ENCODE measurements at regions not wholly inside any gene's neighbourhood (a gene's known extent, or its start where the extent isn't known, plus 50 kb on each side); places are given as distances from the start of the nearest gene placed in this dataset.
"Not testable (repeated sequence)": the region's sequence is repeated elsewhere in the genome, so short reads cannot be mapped to it uniquely, and the experiment has no call there.

- Mint-ChIP-seq H3K36me3 (ENCODE audit: low read depth) (no peaks in the 10 kb centered on the region), H3K4me3 (no peak overlapping the region), H3K4me1 (no peaks in the 10 kb centered on the region), H3K27ac (no peak overlapping the region), H3K27me3 (no peaks in the 10 kb centered on the region)
- H3K9me3 ChIP-seq (ENCODE audit: control insufficient read depth, low read length, poor library complexity, severe bottlenecking): no peaks in the 10 kb centered on the region
- ATAC-seq: no peak
- no peak for DNase-seq
These were observed 1001.7 kb upstream of the KCND2 start for GRCh38 chr7:119271147-119271779.

- Mint-ChIP-seq H3K4me3 (no peak overlapping the region), H3K4me1 (no peaks in the 10 kb centered on the region), H3K27ac (no peak overlapping the region), H3K36me3 (ENCODE audit: low read depth) (no peaks in the 10 kb centered on the region), H3K27me3 (no peaks in the 10 kb centered on the region)
- DNase-seq: no peak
- no peaks in the 10 kb centered on the region for H3K9me3 ChIP-seq (ENCODE audit: control insufficient read depth, low read length, poor library complexity, severe bottlenecking)
- ATAC-seq: no peak
These were observed 991.7 kb upstream of the KCND2 start for GRCh38 chr7:119281181-119281846.

GRCh38 chr7:119283353-119283752 lies 989.6 kb upstream of the KCND2 start:
- Mint-ChIP-seq H3K27me3 (no peaks in the 10 kb centered on the region), H3K4me1 (no peaks in the 10 kb centered on the region), H3K36me3 (ENCODE audit: low read depth) (no peaks in the 10 kb centered on the region), H3K4me3 (no peak overlapping the region), H3K27ac (no peak overlapping the region)
- DNase-seq (no peak), ATAC-seq (no peak)
- no peaks in the 10 kb centered on the region for H3K9me3 ChIP-seq (ENCODE audit: control insufficient read depth, low read length, poor library complexity, severe bottlenecking)

GRCh38 chr7:119288416-119288815 lies 984.6 kb upstream of the KCND2 start:
- no peak for ATAC-seq
- H3K27ac Mint-ChIP-seq: no peak overlapping the region
- H3K4me1 Mint-ChIP-seq: no peaks in the 10 kb centered on the region
- H3K36me3 Mint-ChIP-seq (ENCODE audit: low read depth): no peaks in the 10 kb centered on the region
- H3K9me3 ChIP-seq (ENCODE audit: control insufficient read depth, low read length, poor library complexity, severe bottlenecking): no peaks in the 10 kb centered on the region
- DNase-seq: no peak
- no peak overlapping the region for H3K4me3 Mint-ChIP-seq
- H3K27me3 Mint-ChIP-seq: no peaks in the 10 kb centered on the region

DNA sequence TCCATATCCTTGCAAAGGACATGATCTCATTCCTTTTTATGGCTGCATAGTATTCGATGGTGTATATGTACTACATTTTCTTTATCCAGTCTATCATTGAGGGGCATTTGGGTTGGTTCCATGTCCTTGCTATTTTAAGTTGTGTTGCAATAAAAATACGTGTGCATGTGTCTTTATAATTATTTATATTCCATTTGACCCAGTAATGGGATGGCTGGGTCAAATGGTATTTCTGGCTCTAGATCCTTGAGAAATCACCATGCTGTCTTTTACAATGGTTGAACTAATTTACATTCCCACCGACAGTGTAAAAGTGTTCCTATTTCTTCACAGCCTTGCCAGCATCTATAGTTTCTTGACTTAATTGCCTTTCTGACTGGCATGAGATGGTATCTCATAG lies 972.6 kb upstream of the KCND2 start:
- H3K27me3 Mint-ChIP-seq; H3K36me3 Mint-ChIP-seq (ENCODE audit: low read depth); DNase-seq; H3K4me3 Mint-ChIP-seq; H3K27ac Mint-ChIP-seq; H3K9me3 ChIP-seq (ENCODE audit: control insufficient read depth, low read length, poor library complexity, severe bottlenecking); H3K4me1 Mint-ChIP-seq; ATAC-seq: not testable (repeated sequence)

DNA sequence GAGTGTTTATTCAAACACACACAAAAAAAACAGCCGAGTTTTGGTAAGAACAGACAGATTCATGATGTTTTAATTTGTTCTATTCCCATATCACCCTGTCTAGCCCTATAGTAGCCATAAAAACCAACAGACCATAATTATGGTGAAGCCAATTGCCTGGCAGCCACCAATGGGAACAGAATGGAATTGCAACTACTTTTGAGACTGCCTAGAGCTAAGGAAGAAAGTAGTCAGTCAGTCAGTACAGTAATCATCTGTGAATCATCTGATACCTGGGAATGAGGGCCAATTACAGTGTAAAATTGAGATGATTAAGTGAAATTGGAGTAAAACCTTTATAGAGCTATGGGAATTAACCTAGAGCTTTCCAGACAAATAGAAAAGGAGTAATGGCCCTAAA lies 952.7 kb upstream of the KCND2 start:
- Mint-ChIP-seq H3K4me1 (no peaks in the 10 kb centered on the region), H3K36me3 (ENCODE audit: low read depth) (no peaks in the 10 kb centered on the region), H3K4me3 (no peak overlapping the region), H3K27me3 (no peaks in the 10 kb centered on the region), H3K27ac (no peak overlapping the region)
- ATAC-seq (no peak), DNase-seq (no peak)
- H3K9me3 ChIP-seq (ENCODE audit: control insufficient read depth, low read length, poor library complexity, severe bottlenecking): no peaks in the 10 kb centered on the region

- H3K36me3 Mint-ChIP-seq (ENCODE audit: low read depth): no peaks in the 10 kb centered on the region
- no peak overlapping the region for H3K4me3 Mint-ChIP-seq
- no peaks in the 10 kb centered on the region for H3K4me1 Mint-ChIP-seq
- no peaks in the 10 kb centered on the region for H3K27me3 Mint-ChIP-seq
- DNase-seq (no peak), ATAC-seq (no peak)
- H3K9me3 ChIP-seq (ENCODE audit: control insufficient read depth, low read length, poor library complexity, severe bottlenecking): no peaks in the 10 kb centered on the region
- no peak overlapping the region for H3K27ac Mint-ChIP-seq
These were observed 943.3 kb upstream of the KCND2 start for GRCh38 chr7:119329715-119330114.

DNA sequence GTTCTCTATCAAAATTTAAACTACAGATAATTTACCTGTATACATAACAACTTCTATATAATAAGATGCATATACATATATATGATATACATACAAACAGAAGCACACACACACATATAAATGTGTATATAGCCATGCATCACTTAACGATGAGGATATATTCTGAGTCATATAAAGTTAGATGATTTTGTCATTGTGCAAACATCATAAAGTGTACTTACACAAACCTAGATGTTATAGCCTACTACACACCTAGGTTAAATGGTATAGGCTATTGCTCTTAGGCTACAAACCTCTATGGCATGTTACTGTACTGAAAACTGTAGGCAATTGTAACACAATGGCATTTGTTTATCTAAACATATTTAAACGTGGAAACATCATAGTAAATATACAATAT lies 937.6 kb upstream of the KCND2 start:
- no peaks in the 10 kb centered on the region for H3K27me3 Mint-ChIP-seq
- DNase-seq (no peak), ATAC-seq (no peak)
- H3K4me1 Mint-ChIP-seq: no peaks in the 10 kb centered on the region
- no peaks in the 10 kb centered on the region for H3K9me3 ChIP-seq (ENCODE audit: control insufficient read depth, low read length, poor library complexity, severe bottlenecking)
- H3K4me3 Mint-ChIP-seq: no peak overlapping the region
- H3K36me3 Mint-ChIP-seq (ENCODE audit: low read depth): no peaks in the 10 kb centered on the region
- H3K27ac Mint-ChIP-seq: no peak overlapping the region

DNA sequence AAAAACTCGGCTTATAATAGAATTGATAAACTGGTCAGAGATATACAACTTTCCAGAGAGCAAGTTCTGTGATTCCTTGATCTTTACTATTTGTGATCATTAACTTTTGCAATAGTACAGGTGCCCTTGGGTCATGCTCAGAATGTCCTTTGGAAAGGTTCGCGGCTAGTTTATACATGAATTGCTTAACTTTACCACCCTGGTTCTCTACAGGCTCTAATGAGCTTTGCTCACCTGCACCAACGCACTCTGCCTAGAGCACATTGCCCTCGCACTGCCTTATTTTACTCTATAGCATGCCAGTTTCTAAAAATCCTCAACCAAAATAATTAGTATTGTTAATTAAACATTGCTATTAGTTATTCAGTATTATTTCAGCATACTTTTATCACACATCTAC lies 931.2 kb upstream of the KCND2 start:
- no peak for DNase-seq
- H3K27ac Mint-ChIP-seq: no peak overlapping the region
- H3K4me3 Mint-ChIP-seq: no peak overlapping the region
- H3K36me3 Mint-ChIP-seq (ENCODE audit: low read depth): no peaks in the 10 kb centered on the region
- no peaks in the 10 kb centered on the region for H3K27me3 Mint-ChIP-seq
- no peaks in the 10 kb centered on the region for H3K4me1 Mint-ChIP-seq
- no peaks in the 10 kb centered on the region for H3K9me3 ChIP-seq (ENCODE audit: control insufficient read depth, low read length, poor library complexity, severe bottlenecking)
- no peak for ATAC-seq

DNA sequence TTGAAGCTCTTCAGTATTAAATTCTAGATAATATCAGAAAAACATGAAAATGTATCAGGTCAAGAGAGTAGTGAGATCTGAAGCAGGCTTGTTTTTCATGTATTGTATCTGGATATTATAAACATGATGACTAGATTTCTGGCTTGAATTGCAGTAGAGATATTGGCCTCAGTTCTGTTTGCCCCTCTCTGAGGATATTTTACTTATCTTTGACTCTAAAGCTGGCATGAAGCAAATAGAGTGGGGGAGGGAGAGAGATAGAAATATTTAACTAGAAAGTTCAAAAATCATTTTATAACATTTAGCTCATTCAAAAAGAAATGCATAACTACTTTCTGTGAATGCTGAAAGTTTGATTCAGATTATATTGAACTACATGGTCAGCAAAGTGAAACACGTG lies 929.7 kb upstream of the KCND2 start:
- H3K27me3 Mint-ChIP-seq: no peaks in the 10 kb centered on the region
- no peaks in the 10 kb centered on the region for H3K36me3 Mint-ChIP-seq (ENCODE audit: low read depth)
- H3K9me3 ChIP-seq (ENCODE audit: control insufficient read depth, low read length, poor library complexity, severe bottlenecking): no peaks in the 10 kb centered on the region
- ATAC-seq (no peak), DNase-seq (no peak)
- no peak overlapping the region for H3K4me3 Mint-ChIP-seq
- no peak overlapping the region for H3K27ac Mint-ChIP-seq
- H3K4me1 Mint-ChIP-seq: no peaks in the 10 kb centered on the region

GRCh38 chr7:119344466-119344865 lies 928.5 kb upstream of the KCND2 start:
- Mint-ChIP-seq H3K27me3 (no peaks in the 10 kb centered on the region), H3K36me3 (ENCODE audit: low read depth) (no peaks in the 10 kb centered on the region), H3K4me3 (no peak overlapping the region), H3K27ac (no peak overlapping the region), H3K4me1 (no peaks in the 10 kb centered on the region)
- H3K9me3 ChIP-seq (ENCODE audit: control insufficient read depth, low read length, poor library complexity, severe bottlenecking): no peaks in the 10 kb centered on the region
- ATAC-seq (no peak), DNase-seq (no peak)

- DNase-seq (no peak), ATAC-seq (no peak)
- no peaks in the 10 kb centered on the region for H3K36me3 Mint-ChIP-seq (ENCODE audit: low read depth)
- H3K27me3 Mint-ChIP-seq: no peaks in the 10 kb centered on the region
- H3K4me1 Mint-ChIP-seq: no peaks in the 10 kb centered on the region
- no peaks in the 10 kb centered on the region for H3K9me3 ChIP-seq (ENCODE audit: control insufficient read depth, low read length, poor library complexity, severe bottlenecking)
- H3K4me3 Mint-ChIP-seq: no peak overlapping the region
- H3K27ac Mint-ChIP-seq: no peak overlapping the region
These were observed 924.5 kb upstream of the KCND2 start for GRCh38 chr7:119348491-119348890.

DNA sequence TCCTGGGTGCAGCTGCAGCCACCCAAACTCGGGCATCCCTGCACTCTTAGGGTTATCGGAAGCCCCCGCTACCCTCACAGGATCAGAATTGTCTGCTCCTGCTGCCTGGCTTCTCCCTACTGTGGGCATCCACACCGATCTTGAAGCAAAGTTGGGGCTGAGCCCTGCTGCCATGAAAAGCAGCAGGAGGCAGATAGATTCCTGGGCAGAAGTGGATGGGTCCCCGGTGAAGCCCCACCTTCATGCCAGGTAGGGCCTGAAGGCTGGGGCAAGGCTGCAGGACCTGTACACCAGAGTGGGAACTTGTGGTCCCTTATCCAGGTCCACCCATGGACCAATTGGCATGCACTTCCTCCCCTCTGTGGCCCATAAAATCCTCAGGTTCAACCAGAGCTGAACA lies 922.6 kb upstream of the KCND2 start:
- Mint-ChIP-seq H3K27me3 (no peaks in the 10 kb centered on the region), H3K36me3 (ENCODE audit: low read depth) (no peaks in the 10 kb centered on the region), H3K4me1 (no peaks in the 10 kb centered on the region), H3K27ac (no peak overlapping the region), H3K4me3 (no peak overlapping the region)
- H3K9me3 ChIP-seq (ENCODE audit: control insufficient read depth, low read length, poor library complexity, severe bottlenecking): no peaks in the 10 kb centered on the region
- no peak for DNase-seq
- ATAC-seq: no peak

GRCh38 chr7:119351320-119351719 lies 921.7 kb upstream of the KCND2 start:
- H3K4me3 Mint-ChIP-seq: no peak overlapping the region
- H3K36me3 Mint-ChIP-seq (ENCODE audit: low read depth): no peaks in the 10 kb centered on the region
- H3K4me1 Mint-ChIP-seq: no peaks in the 10 kb centered on the region
- no peaks in the 10 kb centered on the region for H3K27me3 Mint-ChIP-seq
- H3K27ac Mint-ChIP-seq: no peak overlapping the region
- no peaks in the 10 kb centered on the region for H3K9me3 ChIP-seq (ENCODE audit: control insufficient read depth, low read length, poor library complexity, severe bottlenecking)
- ATAC-seq (no peak), DNase-seq (no peak)

Measured in T-helper 17 cell (primary cell).